ENCODE measurements at regions not wholly inside any gene's neighbourhood (a gene's known extent, or its start where the extent isn't known, plus 50 kb on each side); places are given as distances from the start of the nearest gene placed in this dataset.

GRCh38 chr4:117417856-117418255 lies 332.5 kb upstream of the TRAM1L1 start:
- intact Hi-C loops (cut with DNase I): no loop called here
- DNase-seq (ENCODE audit: missing footprints): no peak
- no peak for ATAC-seq

DNA sequence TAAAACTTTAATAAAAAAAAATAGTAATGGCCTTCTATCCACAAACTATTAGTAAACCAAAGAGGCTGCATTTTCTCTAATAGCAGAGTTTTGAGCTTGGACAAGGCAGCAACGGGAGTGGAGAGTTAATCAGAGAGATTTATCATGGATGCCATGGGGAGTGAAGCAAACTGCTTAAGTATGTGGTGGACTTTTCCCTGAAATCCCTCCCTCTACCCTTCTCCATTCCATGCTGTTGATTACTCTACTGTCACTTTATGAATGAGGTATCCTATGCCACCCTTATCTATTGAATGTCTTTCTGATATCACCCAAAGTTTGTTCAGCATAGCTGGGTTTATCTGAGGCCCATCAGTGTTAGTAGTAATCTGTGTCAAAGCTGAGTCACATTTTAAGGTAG lies 335.6 kb upstream of the TRAM1L1 start:
- no peak for ATAC-seq
- intact Hi-C loops (cut with DNase I): no loop called here
- DNase-seq (ENCODE audit: missing footprints): no peak

- ATAC-seq (no peak), DNase-seq (ENCODE audit: missing footprints) (no peak)
Measured at GRCh38 chr4:117421706-117422105, 336.3 kb upstream of the TRAM1L1 start.

DNA sequence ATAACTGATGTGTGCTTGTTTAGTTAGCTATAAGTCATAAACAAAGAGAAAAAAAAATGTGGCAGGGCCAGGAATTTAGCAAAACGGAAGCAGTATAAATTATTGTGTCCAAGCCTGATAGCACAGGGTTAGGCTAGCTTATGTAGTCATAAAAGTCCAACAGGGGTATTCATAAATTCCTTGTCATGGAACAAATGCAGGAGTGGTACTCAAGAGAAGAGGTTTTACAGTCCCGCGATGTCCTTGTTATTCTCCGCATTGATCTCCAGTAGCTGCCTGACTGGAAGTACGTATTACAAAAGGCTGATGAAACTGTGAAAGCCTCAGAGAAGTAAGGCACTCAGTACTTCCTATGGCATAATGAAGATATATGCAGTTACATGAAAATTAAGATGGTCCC lies 336.9 kb upstream of the TRAM1L1 start:
- intact Hi-C loops (cut with DNase I): no loop called here
- ATAC-seq: no peak
- no peak for DNase-seq (ENCODE audit: missing footprints)

More at GRCh38 chr4:117421706-117422105, 336.3 kb upstream of the TRAM1L1 start:
- intact Hi-C loops (cut with DNase I): no loop called here

DNA sequence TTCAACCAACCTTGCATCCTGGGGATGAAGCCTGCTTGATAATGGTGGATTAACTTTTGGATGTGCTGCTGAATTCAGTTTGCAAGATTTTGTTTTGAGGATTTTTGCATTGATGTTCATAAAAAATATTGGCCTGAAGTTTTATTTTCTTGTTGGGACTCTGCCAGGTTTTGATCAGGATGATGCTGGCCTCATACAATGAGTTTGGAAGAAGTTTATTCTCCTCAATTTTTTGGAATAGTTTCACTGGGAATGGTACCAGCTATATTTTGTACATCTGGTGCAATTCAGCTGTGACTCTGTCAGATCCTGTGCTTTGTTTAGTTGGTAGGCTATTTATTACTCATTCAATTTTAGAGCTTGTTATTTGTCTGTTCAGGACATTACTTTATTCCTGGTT lies 340.3 kb upstream of the TRAM1L1 start:
- no peak for ATAC-seq
- intact Hi-C loops (cut with DNase I): no loop called here
- no peak for DNase-seq (ENCODE audit: missing footprints)

GRCh38 chr4:117428536-117428935 lies 343.2 kb upstream of the TRAM1L1 start:
- intact Hi-C loops (cut with DNase I): no loop called here
- DNase-seq (ENCODE audit: missing footprints) (no peak), ATAC-seq (no peak)

DNA sequence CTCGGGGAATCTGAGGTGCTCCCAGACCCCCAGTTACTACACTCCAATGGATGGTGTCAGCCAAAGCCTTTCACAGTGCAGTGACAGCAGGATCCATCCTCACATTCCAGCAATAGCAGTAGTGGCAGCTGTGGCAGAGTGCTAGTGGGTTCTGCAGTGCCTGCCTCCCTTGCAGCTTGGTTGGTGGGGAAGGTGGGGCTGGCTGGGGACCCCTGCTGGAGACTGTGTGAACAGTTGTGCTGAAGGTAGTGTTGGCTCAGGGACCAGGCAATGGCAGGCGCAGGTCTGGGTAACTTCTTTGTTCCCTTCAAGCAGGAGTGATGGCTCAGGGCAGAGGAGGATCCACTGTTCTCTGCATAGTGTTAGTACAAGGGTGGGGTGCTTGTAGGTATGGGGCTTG lies 343.7 kb upstream of the TRAM1L1 start:
- DNase-seq (ENCODE audit: missing footprints) (no peak), ATAC-seq (no peak)
- intact Hi-C loops (cut with DNase I): no loop called here

DNA sequence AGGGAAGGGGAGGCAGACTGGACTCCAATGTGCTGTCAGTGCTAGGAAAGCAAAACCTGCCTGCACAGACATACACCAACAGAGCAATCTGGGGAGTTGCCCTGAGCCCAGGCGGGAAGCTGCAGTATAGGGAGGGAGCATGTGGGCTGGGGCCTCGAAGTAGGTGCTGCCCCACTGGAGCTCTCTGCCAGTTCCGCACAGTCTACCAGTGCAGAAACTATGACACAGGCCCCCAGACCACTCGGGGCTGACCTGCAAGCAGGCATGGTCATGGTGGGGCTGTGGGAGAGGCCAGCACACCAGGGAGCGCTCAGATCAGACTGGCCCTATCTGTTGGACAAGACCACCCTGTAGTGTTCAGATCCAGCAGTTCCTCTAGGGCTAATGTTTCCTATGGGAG lies 344.1 kb upstream of the TRAM1L1 start:
- intact Hi-C loops (cut with DNase I): no loop called here
- ATAC-seq (no peak), DNase-seq (ENCODE audit: missing footprints) (no peak)

GRCh38 chr4:117434424-117434823 lies 349.0 kb upstream of the TRAM1L1 start:
- intact Hi-C loops (cut with DNase I): no loop called here
- ATAC-seq: no peak
- no peak for DNase-seq (ENCODE audit: missing footprints)

DNA sequence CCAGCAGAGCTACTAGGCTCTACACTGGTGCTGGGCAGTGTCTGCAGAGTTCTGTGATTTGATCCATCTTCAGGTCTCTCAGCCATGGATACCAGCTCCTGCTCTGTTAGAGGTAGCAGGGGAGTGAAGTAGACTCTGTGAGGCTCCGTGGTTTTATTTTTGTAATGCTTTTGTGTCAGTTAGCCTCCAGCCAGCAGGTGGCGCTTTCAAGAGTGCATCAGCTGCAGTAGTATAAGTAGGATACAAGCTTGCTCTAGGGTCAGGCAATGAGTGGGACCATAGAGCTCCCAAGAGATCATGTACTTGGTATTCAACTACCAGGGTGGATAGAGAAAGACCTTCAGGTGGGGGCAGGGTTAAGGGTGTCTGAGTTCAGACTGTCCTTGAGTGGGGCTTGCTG lies 362.5 kb upstream of the TRAM1L1 start:
- no peak for ATAC-seq
- no peak for DNase-seq (ENCODE audit: missing footprints)
- intact Hi-C loops (cut with DNase I): no loop called here

- no peak for DNase-seq (ENCODE audit: missing footprints)
- ATAC-seq: no peak
- intact Hi-C loops (cut with DNase I): no loop called here
Measured at GRCh38 chr4:117455088-117455487, 369.7 kb upstream of the TRAM1L1 start.

DNA sequence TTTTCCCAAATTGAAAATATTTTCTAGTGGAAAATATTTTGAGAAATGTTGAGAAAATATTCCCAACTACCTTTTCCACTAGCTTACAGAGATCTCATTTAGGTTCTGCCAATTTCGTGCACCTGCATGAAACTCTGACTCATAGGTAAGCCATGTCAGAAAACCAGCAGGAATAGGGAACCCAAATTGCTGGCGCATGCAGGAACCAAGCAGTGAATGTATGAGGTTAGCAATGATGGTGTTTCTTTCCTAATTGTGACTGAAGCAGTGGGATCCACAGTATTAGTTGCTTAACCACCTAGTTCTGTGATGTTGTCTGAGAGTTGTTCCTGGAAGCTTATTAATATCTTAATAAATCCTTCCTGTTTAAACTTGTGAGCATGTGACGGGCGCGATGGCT lies 381.0 kb upstream of the TRAM1L1 start:
- intact Hi-C loops (cut with DNase I): no loop called here
- ATAC-seq (no peak), DNase-seq (ENCODE audit: missing footprints) (no peak)

GRCh38 chr4:117467404-117467803 lies 382.0 kb upstream of the TRAM1L1 start:
- DNase-seq (ENCODE audit: missing footprints) (no peak), ATAC-seq (no peak)
- intact Hi-C loops (cut with DNase I): no loop called here

DNA sequence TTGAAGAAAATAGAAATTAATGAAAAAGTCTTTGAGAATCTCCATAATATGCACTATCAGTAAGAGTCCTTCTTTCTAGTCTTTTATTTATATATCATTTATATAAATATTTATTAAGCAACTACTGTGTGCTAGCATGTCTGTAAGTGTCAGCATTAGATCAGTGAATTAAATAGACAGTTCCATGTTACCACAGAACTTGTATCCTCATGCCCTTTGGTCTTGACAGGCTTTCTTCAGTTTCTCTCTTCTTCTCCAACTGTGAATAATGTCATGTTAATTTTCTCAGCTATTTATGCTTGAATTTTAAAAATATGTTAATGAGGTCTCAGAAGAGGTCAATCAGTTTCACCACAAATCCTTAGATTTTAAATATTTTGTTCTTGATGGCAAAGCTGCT lies 389.6 kb upstream of the TRAM1L1 start:
- intact Hi-C loops (cut with DNase I): no loop called here
- no peak for ATAC-seq
- DNase-seq (ENCODE audit: missing footprints): no peak

GRCh38 chr4:117477925-117478324 lies 392.5 kb upstream of the TRAM1L1 start:
- no peak for DNase-seq (ENCODE audit: missing footprints)
- intact Hi-C loops (cut with DNase I): no loop called here
- ATAC-seq: no peak

DNA sequence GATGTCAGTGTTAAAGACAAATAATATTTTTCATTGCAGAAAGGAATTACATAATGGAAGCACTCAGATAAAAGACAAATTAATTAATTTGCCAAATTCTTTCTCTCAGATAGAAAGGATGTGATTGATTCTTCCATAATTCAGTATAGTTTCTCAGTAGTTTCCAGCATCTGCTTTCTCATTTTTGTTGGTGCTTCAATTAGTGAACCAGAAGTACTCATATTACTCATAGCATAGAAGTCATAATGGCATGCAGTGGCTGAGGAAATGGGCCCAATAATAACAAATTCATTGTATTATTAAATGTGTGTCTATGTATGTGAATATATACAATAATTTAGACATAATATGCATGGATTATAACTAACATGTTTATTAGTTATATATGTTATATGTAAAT lies 393.3 kb upstream of the TRAM1L1 start:
- DNase-seq (ENCODE audit: missing footprints) (no peak), ATAC-seq (no peak)
- intact Hi-C loops (cut with DNase I): no loop called here

DNA sequence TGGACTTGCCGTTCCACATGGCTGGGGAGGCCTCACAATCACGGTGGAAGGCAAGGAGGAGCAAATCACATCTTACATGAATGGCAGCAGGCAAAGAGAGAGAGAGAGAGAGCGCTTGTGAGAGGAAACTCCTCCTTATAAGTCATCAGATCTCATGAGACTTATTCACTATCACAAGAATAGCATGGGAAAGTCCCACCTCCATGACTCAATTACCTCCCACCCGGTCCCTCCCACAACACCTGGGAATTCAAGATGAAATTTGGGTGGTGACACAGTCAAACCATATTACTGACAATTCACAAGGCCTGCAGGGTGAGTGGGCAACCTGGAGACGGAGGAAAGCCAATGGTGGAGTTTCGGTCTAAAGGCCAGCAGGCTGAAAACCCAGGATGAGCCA lies 394.3 kb upstream of the TRAM1L1 start:
- DNase-seq (ENCODE audit: missing footprints): no peak
- ATAC-seq: no peak
- intact Hi-C loops (cut with DNase I): no loop called here

- no peak for ATAC-seq
- intact Hi-C loops (cut with DNase I): no loop called here
- no peak for DNase-seq (ENCODE audit: missing footprints)
Measured at GRCh38 chr4:117481742-117482141, 396.4 kb upstream of the TRAM1L1 start.

GRCh38 chr4:117488692-117489091 lies 403.3 kb upstream of the TRAM1L1 start:
- no peak for ATAC-seq
- DNase-seq (ENCODE audit: missing footprints): no peak
- intact Hi-C loops (cut with DNase I): no loop called here

- DNase-seq (ENCODE audit: missing footprints): no peak
- no peak for ATAC-seq
- intact Hi-C loops (cut with DNase I): no loop called here
Measured at GRCh38 chr4:117489107-117489506, 403.7 kb upstream of the TRAM1L1 start.

DNA sequence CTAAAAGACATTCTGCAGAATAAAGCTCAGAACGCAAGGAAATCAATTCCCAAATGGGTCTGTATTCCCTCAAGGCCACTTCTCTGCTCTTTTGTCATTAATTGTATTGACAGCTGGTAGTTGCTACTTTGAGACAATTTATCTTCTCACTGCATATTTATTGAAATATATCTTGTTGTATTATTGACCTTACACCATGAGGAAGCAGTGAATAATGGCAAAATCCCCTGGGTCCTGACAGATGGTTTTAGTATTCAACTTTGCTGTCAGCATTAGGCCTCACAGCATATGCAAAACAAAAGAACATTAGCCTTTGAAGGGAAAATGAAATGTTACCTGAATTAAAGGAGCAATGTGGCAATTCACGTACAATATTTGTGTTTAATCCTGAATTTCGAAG lies 406.1 kb upstream of the TRAM1L1 start:
- intact Hi-C loops (cut with DNase I): no loop called here
- ATAC-seq (no peak), DNase-seq (ENCODE audit: missing footprints) (no peak)

DNA sequence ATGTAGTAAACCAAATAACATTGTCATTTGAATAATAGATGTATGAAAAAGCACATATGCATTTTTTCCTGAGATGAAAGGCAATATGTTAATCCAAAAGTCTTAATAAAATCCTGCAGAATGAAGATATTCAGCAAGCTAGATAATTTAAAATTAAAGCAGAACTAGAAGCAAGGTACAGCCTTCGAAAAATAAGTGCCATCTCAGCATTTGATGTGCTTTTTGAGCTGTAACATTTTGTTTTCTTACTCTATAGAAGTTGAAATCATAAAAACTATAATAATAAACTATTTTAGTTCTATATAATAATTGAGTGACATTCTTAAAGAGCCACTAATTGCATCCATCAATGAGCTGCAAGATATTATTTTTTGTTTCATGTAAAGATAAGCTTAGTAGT lies 410.4 kb upstream of the TRAM1L1 start:
- ATAC-seq (no peak), DNase-seq (ENCODE audit: missing footprints) (no peak)
- intact Hi-C loops (cut with DNase I): no loop called here
